ENCODE measurements at regions not wholly inside any gene's neighbourhood (a gene's known extent, or its start where the extent isn't known, plus 50 kb on each side); places are given as distances from the start of the nearest gene placed in this dataset.
A peak's percentile ranks its signal among the peaks of the same experiment; 100 is the strongest.
"Not testable (repeated sequence)": the region's sequence is repeated elsewhere in the genome, so short reads cannot be mapped to it uniquely, and the experiment has no call there.

- peaks cover 35% of the 10 kb centered on the region for H3K27me3 Mint-ChIP-seq (ENCODE audit: low read depth)
- ATAC-seq (replicated peaks in 1 of 2); H3K27ac Mint-ChIP-seq; H3K36me3 Mint-ChIP-seq (ENCODE audit: insufficient read depth in 2 of 2); H3K9me3 Mint-ChIP-seq; H3K4me3 Mint-ChIP-seq; DNase-seq; H3K4me1 Mint-ChIP-seq (ENCODE audit: low read depth): not testable (repeated sequence)
Measured at GRCh38 chr22:22369219-22369963, 124.8 kb downstream of the VPREB1 start.

- H3K36me3 Mint-ChIP-seq (ENCODE audit: insufficient read depth in 2 of 2), result no peaks in the 10 kb centered on the region
- H3K4me3 Mint-ChIP-seq, result no peak overlapping the region
- no peaks in the 10 kb centered on the region for H3K9me3 Mint-ChIP-seq
- H3K27me3 Mint-ChIP-seq (ENCODE audit: low read depth), result peaks cover 35% of the 10 kb centered on the region
- DNase-seq (no peak), ATAC-seq (replicated peaks in 1 of 2) (no peak)
- H3K27ac Mint-ChIP-seq, result no peak overlapping the region
- no peaks in the 10 kb centered on the region for H3K4me1 Mint-ChIP-seq (ENCODE audit: low read depth)
Measured at GRCh38 chr22:22369964-22370270, 125.3 kb downstream of the VPREB1 start.

- H3K27ac Mint-ChIP-seq, result no peak overlapping the region
- no peaks in the 10 kb centered on the region for H3K4me1 Mint-ChIP-seq (ENCODE audit: low read depth)
- ATAC-seq (replicated peaks in 1 of 2) (no peak), DNase-seq (no peak)
- H3K27me3 Mint-ChIP-seq (ENCODE audit: low read depth), result peaks cover 39% of the 10 kb centered on the region
- H3K9me3 Mint-ChIP-seq, result no peaks in the 10 kb centered on the region
- no peaks in the 10 kb centered on the region for H3K36me3 Mint-ChIP-seq (ENCODE audit: insufficient read depth in 2 of 2)
- no peak overlapping the region for H3K4me3 Mint-ChIP-seq
Measured at GRCh38 chr22:22371031-22371541, 126.5 kb downstream of the VPREB1 start.

DNA sequence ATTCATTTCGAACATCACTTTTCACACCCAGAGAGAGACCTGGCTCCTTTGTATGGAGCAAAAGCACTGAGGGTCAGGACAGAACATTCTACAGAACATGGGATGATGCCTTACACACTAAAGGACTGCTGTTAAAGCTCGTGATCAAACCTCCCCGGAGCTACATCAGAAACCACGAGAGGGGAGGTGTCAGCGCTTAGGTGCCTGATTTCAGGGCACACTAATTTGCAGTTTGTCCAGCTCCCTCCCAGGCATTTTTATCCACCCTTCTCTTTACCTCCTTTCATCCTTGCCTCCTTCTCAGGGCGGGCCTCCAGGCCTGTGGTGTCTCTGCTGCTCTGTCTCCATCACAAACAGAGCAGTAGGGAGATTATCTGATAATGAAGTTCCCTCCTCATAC, 127.5 kb downstream of the VPREB1 start:
- H3K27ac Mint-ChIP-seq, result no peak overlapping the region
- peaks cover 36% of the 10 kb centered on the region for H3K27me3 Mint-ChIP-seq (ENCODE audit: low read depth)
- no peaks in the 10 kb centered on the region for H3K9me3 Mint-ChIP-seq
- no peaks in the 10 kb centered on the region for H3K36me3 Mint-ChIP-seq (ENCODE audit: insufficient read depth in 2 of 2)
- no peak for ATAC-seq (replicated peaks in 1 of 2)
- H3K4me3 Mint-ChIP-seq, result no peak overlapping the region
- no peak for DNase-seq
- H3K4me1 Mint-ChIP-seq (ENCODE audit: low read depth), result no peaks in the 10 kb centered on the region

- H3K36me3 Mint-ChIP-seq (ENCODE audit: insufficient read depth in 2 of 2), result no peaks in the 10 kb centered on the region
- H3K4me3 Mint-ChIP-seq, result no peak overlapping the region
- no peak overlapping the region for H3K27ac Mint-ChIP-seq
- DNase-seq, result no peak
- no peaks in the 10 kb centered on the region for H3K9me3 Mint-ChIP-seq
- no peak for ATAC-seq (replicated peaks in 1 of 2)
- H3K4me1 Mint-ChIP-seq (ENCODE audit: low read depth), result no peaks in the 10 kb centered on the region
- H3K27me3 Mint-ChIP-seq (ENCODE audit: low read depth), result peaks cover 36% of the 10 kb centered on the region
Measured at GRCh38 chr22:22374163-22374562, 129.6 kb downstream of the VPREB1 start.

- peaks cover 36% of the 10 kb centered on the region for H3K27me3 Mint-ChIP-seq (ENCODE audit: low read depth)
- H3K27ac Mint-ChIP-seq, result no peak overlapping the region
- DNase-seq, result no peak
- H3K9me3 Mint-ChIP-seq, result no peaks in the 10 kb centered on the region
- no peak overlapping the region for H3K4me3 Mint-ChIP-seq
- no peak for ATAC-seq (replicated peaks in 1 of 2)
- no peaks in the 10 kb centered on the region for H3K4me1 Mint-ChIP-seq (ENCODE audit: low read depth)
- no peaks in the 10 kb centered on the region for H3K36me3 Mint-ChIP-seq (ENCODE audit: insufficient read depth in 2 of 2)
Measured at GRCh38 chr22:22374579-22374978, 130.0 kb downstream of the VPREB1 start.

- Mint-ChIP-seq H3K36me3 (ENCODE audit: insufficient read depth in 2 of 2) (no peaks in the 10 kb centered on the region), H3K9me3 (no peaks in the 10 kb centered on the region), H3K27me3 (ENCODE audit: low read depth) (peaks cover 42% of the 10 kb centered on the region), H3K4me3 (no peak overlapping the region), H3K27ac (no peak overlapping the region), H3K4me1 (ENCODE audit: low read depth) (no peaks in the 10 kb centered on the region)
- DNase-seq (no peak), ATAC-seq (replicated peaks in 1 of 2) (no peak)
Measured at GRCh38 chr22:22375576-22376351, 131.2 kb downstream of the VPREB1 start.

DNA sequence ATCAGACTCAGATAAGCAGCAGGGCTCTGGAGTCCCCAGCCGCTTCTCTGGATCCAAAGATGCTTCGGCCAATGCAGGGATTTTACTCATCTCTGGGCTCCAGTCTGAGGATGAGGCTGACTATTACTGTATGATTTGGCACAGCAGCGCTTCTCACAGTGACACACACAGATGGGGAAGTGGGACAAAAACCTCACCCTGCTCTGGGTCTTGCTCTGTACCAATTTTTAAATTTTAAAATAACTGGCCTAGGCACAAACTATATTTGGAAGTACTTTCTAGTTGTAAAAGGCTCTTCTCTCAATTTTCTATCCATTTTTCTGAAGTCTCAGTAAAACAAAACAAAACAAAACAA, 131.7 kb downstream of the VPREB1 start:
- H3K27ac Mint-ChIP-seq, result no peak overlapping the region
- no peaks in the 10 kb centered on the region for H3K4me1 Mint-ChIP-seq (ENCODE audit: low read depth)
- no peaks in the 10 kb centered on the region for H3K36me3 Mint-ChIP-seq (ENCODE audit: insufficient read depth in 2 of 2)
- DNase-seq (no peak), ATAC-seq (replicated peaks in 1 of 2) (peak in 1 of 2 donors; percentile 55)
- H3K4me3 Mint-ChIP-seq, result no peak overlapping the region
- peaks cover 37% of the 10 kb centered on the region for H3K27me3 Mint-ChIP-seq (ENCODE audit: low read depth)
- no peaks in the 10 kb centered on the region for H3K9me3 Mint-ChIP-seq

GRCh38 chr22:22376884-22377283, 131.7 kb downstream of the ZNF280B start:
- ATAC-seq (replicated peaks in 1 of 2); H3K36me3 Mint-ChIP-seq (ENCODE audit: insufficient read depth in 2 of 2); H3K9me3 Mint-ChIP-seq; H3K4me3 Mint-ChIP-seq; H3K4me1 Mint-ChIP-seq (ENCODE audit: low read depth); DNase-seq; H3K27ac Mint-ChIP-seq: not testable (repeated sequence)
- peaks cover 35% of the 10 kb centered on the region for H3K27me3 Mint-ChIP-seq (ENCODE audit: low read depth)

DNA sequence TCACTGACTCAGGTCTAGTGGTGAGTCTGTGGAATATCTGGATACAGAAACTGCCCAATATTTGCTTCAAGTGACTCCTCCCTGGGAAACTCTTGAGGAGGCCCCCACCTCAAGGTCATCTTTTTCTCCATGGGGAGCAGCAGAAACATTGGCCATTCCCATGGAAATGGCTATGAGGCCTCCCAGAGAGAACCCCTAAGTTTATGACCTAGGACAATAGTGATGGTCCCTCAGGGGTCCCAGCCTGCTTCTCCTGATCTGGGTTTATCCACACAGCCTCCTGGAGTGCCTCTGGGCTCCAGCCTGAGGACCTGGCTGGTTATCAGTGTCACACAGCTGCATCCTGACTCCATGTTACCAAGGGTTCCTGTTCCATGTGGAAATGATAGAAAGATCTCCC, 131.2 kb downstream of the ZNF280B start:
- no peaks in the 10 kb centered on the region for H3K4me1 Mint-ChIP-seq (ENCODE audit: low read depth)
- H3K27me3 Mint-ChIP-seq (ENCODE audit: low read depth), result peaks cover 36% of the 10 kb centered on the region
- no peaks in the 10 kb centered on the region for H3K9me3 Mint-ChIP-seq
- ATAC-seq (replicated peaks in 1 of 2) (no peak), DNase-seq (no peak)
- H3K27ac Mint-ChIP-seq, result no peak overlapping the region
- no peaks in the 10 kb centered on the region for H3K36me3 Mint-ChIP-seq (ENCODE audit: insufficient read depth in 2 of 2)
- H3K4me3 Mint-ChIP-seq, result no peak overlapping the region

- H3K27me3 Mint-ChIP-seq (ENCODE audit: low read depth), result peaks cover 34% of the 10 kb centered on the region
- no peak for ATAC-seq (replicated peaks in 1 of 2)
- H3K36me3 Mint-ChIP-seq (ENCODE audit: insufficient read depth in 2 of 2), result no peaks in the 10 kb centered on the region
Measured at GRCh38 chr22:22378446-22379415, 129.8 kb downstream of the ZNF280B start.

DNA sequence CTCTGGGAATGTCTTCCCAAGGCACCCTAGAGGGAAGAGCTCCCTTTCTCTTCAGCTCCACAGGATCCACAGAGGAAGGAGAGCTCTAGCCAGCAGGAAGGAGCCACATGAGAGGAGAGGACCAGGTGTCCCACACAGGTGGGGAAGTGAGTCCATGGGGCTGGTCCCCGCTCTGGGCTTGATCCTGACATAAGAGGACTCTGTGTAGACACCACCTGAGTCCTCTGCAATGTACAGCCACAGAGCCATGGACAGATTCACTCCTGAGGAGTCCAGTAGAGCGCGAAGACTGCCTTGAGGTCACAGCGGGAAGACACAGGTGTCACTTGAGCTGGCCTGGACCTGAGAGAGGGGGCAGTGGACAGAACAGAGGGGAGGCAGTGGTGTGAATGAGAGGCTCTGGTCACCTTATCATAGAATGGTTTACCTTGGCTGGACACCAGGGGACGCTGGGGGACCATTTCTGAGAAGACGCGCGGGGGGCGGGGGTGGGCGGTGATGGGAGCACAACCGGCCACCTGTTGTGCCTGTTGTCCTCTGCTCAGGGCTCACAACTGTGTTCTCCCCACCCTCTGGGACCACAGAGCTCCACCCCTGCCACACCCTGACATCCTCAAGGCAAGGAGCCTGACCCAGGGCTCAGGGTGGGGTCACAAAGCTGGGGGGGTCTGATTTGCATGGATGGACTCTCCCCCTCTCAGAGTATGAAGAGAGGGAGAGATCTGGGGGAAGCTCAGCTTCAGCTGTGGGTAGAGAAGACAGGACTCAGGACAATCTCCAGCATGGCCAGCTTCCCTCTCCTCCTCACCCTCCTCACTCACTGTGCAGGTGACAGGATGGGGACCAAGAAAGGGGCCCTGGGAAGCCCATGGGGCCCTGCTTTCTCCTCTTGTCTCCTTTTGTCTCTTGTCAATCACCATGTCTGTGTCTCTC, 128.2 kb downstream of the ZNF280B start:
- ATAC-seq (replicated peaks in 1 of 2) (no peak), DNase-seq (no peak)
- Mint-ChIP-seq H3K27me3 (ENCODE audit: low read depth) (peaks cover 39% of the 10 kb centered on the region), H3K4me3 (no peak overlapping the region), H3K27ac (no peak overlapping the region), H3K36me3 (ENCODE audit: insufficient read depth in 2 of 2) (no peaks in the 10 kb centered on the region), H3K4me1 (ENCODE audit: low read depth) (no peaks in the 10 kb centered on the region), H3K9me3 (no peaks in the 10 kb centered on the region)

More at GRCh38 chr22:22378446-22379415, 129.8 kb downstream of the ZNF280B start:
- no peak for DNase-seq
- H3K4me1 Mint-ChIP-seq (ENCODE audit: low read depth), result no peaks in the 10 kb centered on the region
- no peak overlapping the region for H3K27ac Mint-ChIP-seq
- no peaks in the 10 kb centered on the region for H3K9me3 Mint-ChIP-seq
- no peak overlapping the region for H3K4me3 Mint-ChIP-seq

Measured in activated T-cell treated with anti-CD3 and anti-CD28 coated beads, Interleukin-2, amount 50 U/mL, for 72 hours (primary cell).